PFSK-1 (cell line): ENCODE measurements at regions not wholly inside any gene's neighbourhood (a gene's known extent, or its start where the extent isn't known, plus 50 kb on each side); places are given as distances from the start of the nearest gene placed in this dataset.

Source experiments
- FOXP2 ChIP-seq: optimal IDR thresholded peaks from 2 replicates; pipeline ENCODE3; 2011; ENCODE audit warnings: borderline replicate concordance, control low read depth, inconsistent platforms; ENCODE audit not compliant: insufficient read depth; ENCODE audit errors: extremely low read length, extremely low read depth
- POLR2AphosphoS5 ChIP-seq: IDR thresholded peaks from 2 replicates; pipeline ENCODE4 v1.6.1; 2012; ENCODE audit warnings: low read depth, mild to moderate bottlenecking, control low read depth, low read length, moderate library complexity
- REST ChIP-seq, 2 experiments: IDR thresholded peaks; 2 replicates each; pipeline versions ENCODE4 v1.6.1 to v1.8.0; 2011 to 2012; ENCODE audit warnings: low read depth in 2 of 2, low read length in 2 of 2, control low read depth in 1 of 2, inconsistent platforms in 1 of 2, mild to moderate bottlenecking in 1 of 2, moderate library complexity in 1 of 2; ENCODE audit not compliant: insufficient read depth in 1 of 2
- SIN3A ChIP-seq: IDR thresholded peaks from 2 replicates; pipeline ENCODE4 v1.6.1; 2012; ENCODE audit warnings: mild to moderate bottlenecking, low read length, moderate library complexity, borderline replicate concordance; ENCODE audit not compliant: insufficient read depth
- TAF1 ChIP-seq: IDR thresholded peaks from 2 replicates; pipeline ENCODE4 v1.6.1; 2012; ENCODE audit warnings: low read length, control low read depth, borderline replicate concordance; ENCODE audit not compliant: insufficient read depth

GRCh38 chr20:4445331-4445730 is 196.2 kb upstream of the ADRA1D start:
- no peak for TF ChIP-seq SIN3A
- TF ChIP-seq REST (IDR thresholded peaks at IDR 0.05; ENCODE audit: insufficient read depth in 1 of 2, low read depth in 2 of 2, low read length in 2 of 2) = no peak
- no peak for TF ChIP-seq FOXP2
- no peak for TF ChIP-seq POLR2AphosphoS5
- no peak for TF ChIP-seq TAF1

- TF ChIP-seq POLR2AphosphoS5 (no peak), SIN3A (no peak), FOXP2 (no peak), TAF1 (no peak), REST (IDR thresholded peaks at IDR 0.05; ENCODE audit: insufficient read depth in 1 of 2, low read depth in 2 of 2, low read length in 2 of 2) (no peak)
These were observed 195.3 kb upstream of the ADRA1D start for GRCh38 chr20:4444404-4444803.

GRCh38 chr20:4443016-4443415 is 193.9 kb upstream of the ADRA1D start:
- TF ChIP-seq REST (IDR thresholded peaks at IDR 0.05; ENCODE audit: insufficient read depth in 1 of 2, low read depth in 2 of 2, low read length in 2 of 2) (no peak), TAF1 (no peak), POLR2AphosphoS5 (no peak), SIN3A (no peak), FOXP2 (no peak)

GRCh38 chr20:4441871-4442270 is 192.8 kb upstream of the ADRA1D start:
- TF ChIP-seq POLR2AphosphoS5 = no peak
- TF ChIP-seq FOXP2 = no peak
- TF ChIP-seq TAF1 = no peak
- no peak for TF ChIP-seq SIN3A
- TF ChIP-seq REST (IDR thresholded peaks at IDR 0.05; ENCODE audit: insufficient read depth in 1 of 2, low read depth in 2 of 2, low read length in 2 of 2) = no peak

GRCh38 chr20:4441191-4441590 is 192.1 kb upstream of the ADRA1D start:
- TF ChIP-seq TAF1 (no peak), FOXP2 (no peak), POLR2AphosphoS5 (no peak), REST (IDR thresholded peaks at IDR 0.05; ENCODE audit: insufficient read depth in 1 of 2, low read depth in 2 of 2, low read length in 2 of 2) (no peak), SIN3A (no peak)
